ENCODE measurements at regions not wholly inside any gene's neighbourhood (a gene's known extent, or its start where the extent isn't known, plus 50 kb on each side); places are given as distances from the start of the nearest gene placed in this dataset.

- no peak overlapping the region for H4K8ac ChIP-seq (ENCODE audit: low read depth in 2 of 2, low read length in 2 of 2)
- no TSS peak for BruUV-seq (replicated peaks)
- H3K9me3 ChIP-seq (ENCODE audit: control insufficient read depth, insufficient read depth, low read length): no peaks in the 10 kb centered on the region
- no peak overlapping the region for H2AK5ac ChIP-seq (ENCODE audit: low read depth, low read length)
- no peaks in the 10 kb centered on the region for H4K20me1 ChIP-seq (ENCODE audit: insufficient read depth, low read length)
- H4K91ac ChIP-seq (ENCODE audit: insufficient read depth, low read depth, low read length): no peak overlapping the region
- H2BK15ac ChIP-seq (ENCODE audit: low read depth, low read length): no peak overlapping the region
- ChIA-PET POLR2A (ENCODE audit: unreplicated experiment) (no interaction called here), CTCF (no interaction called here)
- H3K4me3 ChIP-seq (ENCODE audit: insufficient read depth, low read depth, low read length): no peak overlapping the region
- H3K18ac ChIP-seq (ENCODE audit: low read depth, low read length): no peak overlapping the region
- ATAC-seq (ENCODE audit: low read depth) (no peak), DNase-seq (no peak)
- dilution Hi-C loops (cut with HindIII; ENCODE audit: low sequenced_read_pairs, unreplicated experiment): no loop called here
- H3K9ac ChIP-seq (ENCODE audit: low read depth, low read length): no peak overlapping the region
- peaks cover 4% of the 10 kb centered on the region; the same call in 1 of the 2 replicates for H3K4me1 ChIP-seq (ENCODE audit: control insufficient read depth, insufficient read depth, low read length)
- TF ChIP-seq BHLHE40 (IDR thresholded peaks at IDR 0.05; ENCODE audit: low read depth, low read length) (no peak), FOS (IDR thresholded peaks at IDR 0.05; ENCODE audit: low read depth, low read length) (no peak), RCOR1 (IDR thresholded peaks at IDR 0.05; ENCODE audit: insufficient replicate concordance, low read length) (no peak), CHD1 (IDR thresholded peaks at IDR 0.05; ENCODE audit: low read depth, low read length) (no peak), NFE2L2 (IDR thresholded peaks at IDR 0.05; ENCODE audit: low read depth, low read length) (no peak), POLR2A (IDR thresholded peaks at IDR 0.05; ENCODE audit: low read depth, low read length) (no peak), CEBPB (IDR thresholded peaks at IDR 0.05; ENCODE audit: low read depth, low read length) (no peak), RAD21 (IDR thresholded peaks at IDR 0.05; ENCODE audit: low read length) (no peak), USF2 (IDR thresholded peaks at IDR 0.05; ENCODE audit: low read depth, low read length) (no peak), MXI1 (IDR thresholded peaks at IDR 0.05; ENCODE audit: borderline replicate concordance, low read depth, low read length) (no peak), MAZ (IDR thresholded peaks at IDR 0.05; ENCODE audit: borderline replicate concordance, low read depth, low read length) (no peak), ELK1 (IDR thresholded peaks at IDR 0.05; ENCODE audit: borderline replicate concordance, low read depth, low read length) (no peak), CTCF (conservative IDR thresholded peaks at IDR 0.05; ENCODE audit: low read depth, low read length) (no peak), MAFK (IDR thresholded peaks at IDR 0.05; ENCODE audit: low read depth, low read length) (no peak)
- in situ Hi-C loops (cut with MboI; ENCODE audit: low sequenced_read_pairs): no loop called here
- no peak overlapping the region for H3K14ac ChIP-seq (replicated peaks; ENCODE audit: low read depth, low read length)
- no peaks in the 10 kb centered on the region for H3K9me1 ChIP-seq (ENCODE audit: insufficient read depth, low read length)
- 74% methylated on average over 4 of the region's 9 CpGs; no CpG with 5 or more reads in 1 of the 2 experiments for WGBS, 2 experiments (ENCODE audit: extremely low coverage in 2 of 2, insufficient read length in 1 of 2)
- H3K36me3 ChIP-seq (ENCODE audit: control insufficient read depth, insufficient read depth, low read length): no peaks in the 10 kb centered on the region
- no peak overlapping the region for H2AK9ac ChIP-seq (replicated peaks; ENCODE audit: low read depth, low read length, poor library complexity)
- H2BK5ac ChIP-seq (ENCODE audit: low read depth, low read length, poor library complexity, severe bottlenecking): no peak overlapping the region
- H2BK120ac ChIP-seq (ENCODE audit: low read depth, low read length): no peak overlapping the region
- intact Hi-C loops (cut with micrococcal nuclease): no loop called here
- no peak overlapping the region for H3K23ac ChIP-seq (ENCODE audit: low read depth, low read length)
- H3K4me2 ChIP-seq (ENCODE audit: low read depth, low read length): no peak overlapping the region
- H2BK20ac ChIP-seq (ENCODE audit: low read depth, low read length): no peak overlapping the region
- no peak overlapping the region for H3K4ac ChIP-seq (ENCODE audit: low read depth, low read length)
- H3K79me1 ChIP-seq (ENCODE audit: low read depth in 1 of 2, low read length in 2 of 2): no peaks in the 10 kb centered on the region
- no peak overlapping the region for H3K27ac ChIP-seq (ENCODE audit: insufficient read depth, low read length)
- no peak overlapping the region for H4K5ac ChIP-seq (ENCODE audit: low read depth, low read length)
- no peak overlapping the region for H3K56ac ChIP-seq (ENCODE audit: extremely low read depth, insufficient read depth, low read length)
- H3K27me3 ChIP-seq (ENCODE audit: control insufficient read depth, insufficient read depth, low read length): peaks cover 19% of the 10 kb centered on the region
- no peak overlapping the region for H2AFZ ChIP-seq (replicated peaks; ENCODE audit: low read length, poor library complexity)
Observed at GRCh38 chr4:118589471-118590055, 95.6 kb upstream of the METTL14 start.

Data from IMR-90 (cell line).